HEK293 (cell line): ENCODE measurements at regions not wholly inside any gene's neighbourhood (a gene's known extent, or its start where the extent isn't known, plus 50 kb on each side); places are given as distances from the start of the nearest gene placed in this dataset.

Experiments used
- CTCF ChIA-PET: fragments of 350-600 bp; formaldehyde crosslinking; extraction: SDS; loops from one replicate; lab custom pipeline; 2021; ENCODE audit warnings: antibody characterized with exemption; lab: Yijun Ruan, JAX
- POLR2A ChIA-PET: fragments of 300-600 bp; formaldehyde crosslinking; extraction: SDS; loops from one replicate; lab custom pipeline; 2020; ENCODE audit warnings: antibody characterized with exemption, inconsistent platforms; lab: Yijun Ruan, JAX
- H3K27ac ChIP-seq: fragments of 200-500 bp; sonication (Bioruptor generic); 2 replicates; pipeline ENCODE4 v1.5.1; 2014; ENCODE audit warnings: low read depth, low read length, control low read depth, inconsistent platforms; ENCODE audit errors: extremely low read depth
- H3K36me3 ChIP-seq, 2 experiments: fragments of 200-500 bp in 1 of 2; sonication (Bioruptor generic) in 1 of 2; 1 replicate in 1 of 2; 2 replicates in 1 of 2; pipeline ENCODE4 v1.5.1; 2014 to 2017; ENCODE audit warnings: inconsistent platforms in 2 of 2, low read length in 2 of 2; ENCODE audit not compliant: control insufficient read depth in 2 of 2, insufficient read depth in 1 of 2
- H3K4me1 ChIP-seq: fragments of 200-500 bp; sonication (Bioruptor generic); 2 replicates; pipeline ENCODE4 v1.5.1; 2014; ENCODE audit warnings: mild to moderate bottlenecking, low read length, inconsistent platforms; ENCODE audit not compliant: control insufficient read depth, insufficient read depth
- H3K4me3 ChIP-seq: 2 replicates; pipeline ENCODE4 v1.5.1; 2011; ENCODE audit warnings: low read depth, mild to moderate bottlenecking, control low read depth, low read length, moderate library complexity
- H3K9me3 ChIP-seq: fragments of 200-500 bp; sonication (Bioruptor generic); 2 replicates; pipeline ENCODE4 v1.5.1; 2014; ENCODE audit warnings: low read depth, low read length, inconsistent platforms; ENCODE audit not compliant: control insufficient read depth, insufficient read depth
- HOXC10 ChIP-seq: sonication (generic); formaldehyde crosslinking; IDR thresholded peaks from 2 replicates; pipeline ENCODE4 v1.8.1; 2023; ENCODE audit warnings: mild to moderate bottlenecking, missing genetic modification reagents
- KLF1 ChIP-seq: fragments of 450-650 bp; formaldehyde crosslinking; IDR thresholded peaks from 2 replicates; pipeline ENCODE4 v1.5.1; 2016; ENCODE audit warnings: missing biosample characterization, missing genetic modification characterization
- KLF9 ChIP-seq: fragments of 450-650 bp; formaldehyde crosslinking; IDR thresholded peaks from 2 replicates; pipeline ENCODE4 v1.5.1; 2016; ENCODE audit warnings: missing biosample characterization, missing genetic modification characterization, low read depth
- MEIS1 ChIP-seq: sonication (generic); formaldehyde crosslinking; IDR thresholded peaks from 2 replicates; pipeline ENCODE4 v1.8.1; 2022; ENCODE audit warnings: missing genetic modification reagents, mild to moderate bottlenecking, borderline replicate concordance
- SCRT1 ChIP-seq: fragments of 450-650 bp; formaldehyde crosslinking; IDR thresholded peaks from 2 replicates; pipeline ENCODE4 v1.5.1; 2016; ENCODE audit warnings: missing biosample characterization, missing genetic modification characterization, borderline replicate concordance
- SP7 ChIP-seq: fragments of 450-650 bp; formaldehyde crosslinking; IDR thresholded peaks from 2 replicates; pipeline ENCODE4 v1.5.1; 2016; ENCODE audit warnings: missing biosample characterization, missing genetic modification characterization
- WT1 ChIP-seq: fragments of 450-650 bp; formaldehyde crosslinking; IDR thresholded peaks from 2 replicates; pipeline ENCODE4 v1.5.1; 2016; ENCODE audit warnings: missing biosample characterization, missing genetic modification characterization
- ZFP3 ChIP-seq: fragments of 450-650 bp; formaldehyde crosslinking; IDR thresholded peaks from 2 replicates; pipeline ENCODE4 v1.5.1; 2016; ENCODE audit warnings: low read depth, missing biosample characterization, missing genetic modification characterization
- ZFP69B ChIP-seq: fragments of 450-650 bp; formaldehyde crosslinking; IDR thresholded peaks from 2 replicates; pipeline ENCODE4 v1.5.1; 2016; ENCODE audit warnings: missing biosample characterization, missing genetic modification characterization
- ZNF133 ChIP-seq: fragments of 450-650 bp; formaldehyde crosslinking; IDR thresholded peaks from 2 replicates; pipeline ENCODE4 v1.5.1; 2016; ENCODE audit warnings: missing biosample characterization, missing genetic modification characterization
- ZNF155 ChIP-seq: fragments of 450-650 bp; formaldehyde crosslinking; IDR thresholded peaks from 2 replicates; pipeline ENCODE4 v1.5.1; 2016; ENCODE audit warnings: missing biosample characterization, missing genetic modification characterization
- ZNF16 ChIP-seq: fragments of 450-650 bp; formaldehyde crosslinking; IDR thresholded peaks from 2 replicates; pipeline ENCODE4 v1.5.1; 2016; ENCODE audit warnings: low read depth, missing biosample characterization, missing genetic modification characterization
- ZNF248 ChIP-seq: fragments of 450-650 bp; formaldehyde crosslinking; IDR thresholded peaks from 2 replicates; pipeline ENCODE4 v1.5.1; 2017; ENCODE audit warnings: missing biosample characterization, missing genetic modification characterization
- ZNF302 ChIP-seq: fragments of 450-650 bp; formaldehyde crosslinking; IDR thresholded peaks from 2 replicates; pipeline ENCODE4 v1.5.1; 2016; ENCODE audit warnings: missing biosample characterization, missing genetic modification characterization, low read depth
- ZNF394 ChIP-seq: fragments of 450-650 bp; formaldehyde crosslinking; IDR thresholded peaks from 2 replicates; pipeline ENCODE4 v1.5.1; 2016; ENCODE audit warnings: missing biosample characterization, missing genetic modification characterization, mild to moderate bottlenecking, moderate library complexity, borderline replicate concordance
- ZNF510 ChIP-seq: fragments of 450-650 bp; formaldehyde crosslinking; IDR thresholded peaks from 2 replicates; pipeline ENCODE4 v1.5.1; 2018; ENCODE audit warnings: mild to moderate bottlenecking, missing genetic modification characterization, missing biosample characterization; ENCODE audit not compliant: insufficient replicate concordance
- ZNF596 ChIP-seq: fragments of 450-650 bp; IDR thresholded peaks from 2 replicates; pipeline ENCODE4 v1.5.0; 2018; ENCODE audit warnings: missing biosample characterization, mild to moderate bottlenecking, missing genetic modification characterization, moderate library complexity
- TF ChIP-seq, protein P1 (sequence below): fragments of 450-650 bp; formaldehyde crosslinking; IDR thresholded peaks from 2 replicates; pipeline ENCODE4 v1.5.1; 2016; ENCODE audit warnings: missing biosample characterization, missing genetic modification characterization
- TF ChIP-seq, protein P2 (sequence below): fragments of 450-650 bp; IDR thresholded peaks from 2 replicates; pipeline ENCODE4 v1.5.1; 2018; ENCODE audit warnings: missing biosample characterization, missing genetic modification characterization
- TF ChIP-seq, protein P3 (sequence below): fragments of 450-650 bp; formaldehyde crosslinking; IDR thresholded peaks from 2 replicates; pipeline ENCODE4 v1.5.1; 2016; ENCODE audit warnings: missing biosample characterization, missing genetic modification characterization
- TF ChIP-seq, protein P4 (sequence below): fragments of 450-650 bp; formaldehyde crosslinking; IDR thresholded peaks from 2 replicates; pipeline ENCODE4 v1.5.1; 2016; ENCODE audit warnings: missing biosample characterization, missing genetic modification characterization
- TF ChIP-seq, protein P5 (sequence below): fragments of 450-650 bp; formaldehyde crosslinking; IDR thresholded peaks from 2 replicates; pipeline ENCODE4 v1.5.1; 2017; ENCODE audit warnings: missing biosample characterization, missing genetic modification characterization

DNA sequence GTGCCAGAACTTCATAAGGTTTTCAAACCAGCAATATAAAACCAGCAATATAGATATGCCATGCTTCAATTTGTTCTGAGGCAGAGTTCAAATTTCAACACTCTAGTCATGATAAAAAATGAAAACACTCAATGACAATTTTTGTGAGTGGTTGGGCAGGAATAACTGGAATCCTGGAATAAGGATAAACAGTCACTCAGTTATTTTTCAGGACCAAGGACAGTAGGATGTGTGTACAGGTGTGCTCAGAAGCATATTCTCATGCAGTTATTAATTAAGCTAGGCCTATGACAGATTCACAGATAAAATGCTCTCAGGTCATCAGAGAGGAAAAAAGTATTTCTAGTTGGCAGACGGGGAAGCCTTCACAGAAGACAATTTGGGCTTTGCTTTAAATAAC, 117.3 kb upstream of the PPP2R2B start:
- H3K4me1 ChIP-seq: no peaks in the 10 kb centered on the region
- H3K27ac ChIP-seq: no peak overlapping the region
- H3K4me3 ChIP-seq: no peak overlapping the region
- H3K9me3 ChIP-seq: no peaks in the 10 kb centered on the region
- ChIA-PET POLR2A (no interaction called here), CTCF (no interaction called here)
- H3K36me3 ChIP-seq: no peaks in the 10 kb centered on the region
- TF ChIP-seq, protein P1, sequence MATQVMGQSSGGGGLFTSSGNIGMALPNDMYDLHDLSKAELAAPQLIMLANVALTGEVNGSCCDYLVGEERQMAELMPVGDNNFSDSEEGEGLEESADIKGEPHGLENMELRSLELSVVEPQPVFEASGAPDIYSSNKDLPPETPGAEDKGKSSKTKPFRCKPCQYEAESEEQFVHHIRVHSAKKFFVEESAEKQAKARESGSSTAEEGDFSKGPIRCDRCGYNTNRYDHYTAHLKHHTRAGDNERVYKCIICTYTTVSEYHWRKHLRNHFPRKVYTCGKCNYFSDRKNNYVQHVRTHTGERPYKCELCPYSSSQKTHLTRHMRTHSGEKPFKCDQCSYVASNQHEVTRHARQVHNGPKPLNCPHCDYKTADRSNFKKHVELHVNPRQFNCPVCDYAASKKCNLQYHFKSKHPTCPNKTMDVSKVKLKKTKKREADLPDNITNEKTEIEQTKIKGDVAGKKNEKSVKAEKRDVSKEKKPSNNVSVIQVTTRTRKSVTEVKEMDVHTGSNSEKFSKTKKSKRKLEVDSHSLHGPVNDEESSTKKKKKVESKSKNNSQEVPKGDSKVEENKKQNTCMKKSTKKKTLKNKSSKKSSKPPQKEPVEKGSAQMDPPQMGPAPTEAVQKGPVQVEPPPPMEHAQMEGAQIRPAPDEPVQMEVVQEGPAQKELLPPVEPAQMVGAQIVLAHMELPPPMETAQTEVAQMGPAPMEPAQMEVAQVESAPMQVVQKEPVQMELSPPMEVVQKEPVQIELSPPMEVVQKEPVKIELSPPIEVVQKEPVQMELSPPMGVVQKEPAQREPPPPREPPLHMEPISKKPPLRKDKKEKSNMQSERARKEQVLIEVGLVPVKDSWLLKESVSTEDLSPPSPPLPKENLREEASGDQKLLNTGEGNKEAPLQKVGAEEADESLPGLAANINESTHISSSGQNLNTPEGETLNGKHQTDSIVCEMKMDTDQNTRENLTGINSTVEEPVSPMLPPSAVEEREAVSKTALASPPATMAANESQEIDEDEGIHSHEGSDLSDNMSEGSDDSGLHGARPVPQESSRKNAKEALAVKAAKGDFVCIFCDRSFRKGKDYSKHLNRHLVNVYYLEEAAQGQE (tag by site-specific recombination): peak; percentile 83
- TF ChIP-seq ZNF510: no peak
- TF ChIP-seq ZNF248 (tag by site-specific recombination): no peak
- no peak for TF ChIP-seq SCRT1 (tag by site-specific recombination)
- no peak for TF ChIP-seq WT1 (tag by site-specific recombination)
- TF ChIP-seq ZNF155 (tag by site-specific recombination): no peak
- TF ChIP-seq ZNF302: no peak

DNA sequence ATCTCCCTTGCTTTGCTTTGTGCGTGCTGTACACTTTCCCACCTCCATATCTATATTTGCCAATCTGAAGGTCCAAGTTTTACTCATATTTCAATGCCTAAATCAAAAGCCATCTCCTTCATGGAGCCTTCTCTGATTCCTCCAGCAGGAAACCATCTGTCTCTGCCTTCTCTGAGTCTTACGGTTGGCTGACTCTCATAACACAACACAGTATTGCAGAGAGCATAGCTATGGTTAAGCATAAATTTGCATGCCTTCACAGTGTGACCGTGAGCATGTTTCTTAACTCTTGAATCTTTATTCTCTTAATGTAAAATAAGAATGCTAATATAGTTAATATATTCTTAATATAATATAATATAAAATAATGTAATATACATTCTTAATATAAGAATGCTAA, 136.8 kb upstream of the PPP2R2B start:
- Histone ChIP-seq H3K27ac (no peak overlapping the region), H3K4me3 (no peak overlapping the region), H3K4me1 (no peaks in the 10 kb centered on the region), H3K36me3 (no peaks in the 10 kb centered on the region), H3K9me3 (no peaks in the 10 kb centered on the region)
- POLR2A ChIA-PET: no interaction called here
- CTCF ChIA-PET: no interaction called here
- TF ChIP-seq, protein P2, sequence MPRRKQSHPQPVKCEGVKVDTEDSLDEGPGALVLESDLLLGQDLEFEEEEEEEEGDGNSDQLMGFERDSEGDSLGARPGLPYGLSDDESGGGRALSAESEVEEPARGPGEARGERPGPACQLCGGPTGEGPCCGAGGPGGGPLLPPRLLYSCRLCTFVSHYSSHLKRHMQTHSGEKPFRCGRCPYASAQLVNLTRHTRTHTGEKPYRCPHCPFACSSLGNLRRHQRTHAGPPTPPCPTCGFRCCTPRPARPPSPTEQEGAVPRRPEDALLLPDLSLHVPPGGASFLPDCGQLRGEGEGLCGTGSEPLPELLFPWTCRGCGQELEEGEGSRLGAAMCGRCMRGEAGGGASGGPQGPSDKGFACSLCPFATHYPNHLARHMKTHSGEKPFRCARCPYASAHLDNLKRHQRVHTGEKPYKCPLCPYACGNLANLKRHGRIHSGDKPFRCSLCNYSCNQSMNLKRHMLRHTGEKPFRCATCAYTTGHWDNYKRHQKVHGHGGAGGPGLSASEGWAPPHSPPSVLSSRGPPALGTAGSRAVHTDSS (tag by site-specific recombination): no peak
- TF ChIP-seq ZNF133 (tag by site-specific recombination) (no peak), ZFP69B (tag by site-specific recombination) (no peak), HOXC10 (no peak), ZFP3 (tag by site-specific recombination) (no peak)
- TF ChIP-seq, protein P3, sequence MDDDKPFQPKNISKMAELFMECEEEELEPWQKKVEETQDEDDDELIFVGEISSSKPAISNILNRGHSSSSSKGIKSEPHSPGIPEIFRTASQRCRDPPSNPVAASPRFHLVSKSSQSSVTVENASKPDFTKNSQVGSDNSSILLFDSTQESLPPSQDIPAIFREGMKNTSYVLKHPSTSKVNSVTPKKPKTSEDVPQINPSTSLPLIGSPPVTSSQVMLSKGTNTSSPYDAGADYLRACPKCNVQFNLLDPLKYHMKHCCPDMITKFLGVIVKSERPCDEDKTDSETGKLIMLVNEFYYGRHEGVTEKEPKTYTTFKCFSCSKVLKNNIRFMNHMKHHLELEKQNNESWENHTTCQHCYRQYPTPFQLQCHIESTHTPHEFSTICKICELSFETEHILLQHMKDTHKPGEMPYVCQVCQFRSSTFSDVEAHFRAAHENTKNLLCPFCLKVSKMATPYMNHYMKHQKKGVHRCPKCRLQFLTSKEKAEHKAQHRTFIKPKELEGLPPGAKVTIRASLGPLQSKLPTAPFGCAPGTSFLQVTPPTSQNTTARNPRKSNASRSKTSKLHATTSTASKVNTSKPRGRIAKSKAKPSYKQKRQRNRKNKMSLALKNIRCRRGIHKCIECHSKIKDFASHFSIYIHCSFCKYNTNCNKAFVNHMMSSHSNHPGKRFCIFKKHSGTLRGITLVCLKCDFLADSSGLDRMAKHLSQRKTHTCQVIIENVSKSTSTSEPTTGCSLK (tag by site-specific recombination): no peak

DNA sequence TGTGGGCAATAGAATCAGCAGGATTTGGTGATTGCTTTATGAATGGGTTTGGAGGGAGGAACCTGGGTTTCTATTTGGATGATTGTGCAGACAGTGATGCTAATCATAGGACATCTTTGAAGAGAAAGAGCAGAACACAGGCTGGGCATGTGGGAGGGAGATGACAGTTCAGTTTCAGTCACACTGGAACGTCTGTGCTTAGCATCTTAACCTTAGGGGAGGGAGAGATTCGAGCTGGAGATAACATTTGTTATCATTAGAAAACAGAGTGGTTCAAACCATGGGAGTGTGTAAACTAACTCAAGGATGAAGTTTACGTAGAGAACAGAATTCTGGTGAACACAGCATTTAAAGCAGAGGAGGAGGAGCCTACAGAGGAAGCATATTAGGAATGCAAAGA, 138.6 kb upstream of the PPP2R2B start:
- Histone ChIP-seq H3K9me3 (no peaks in the 10 kb centered on the region), H3K36me3 (no peaks in the 10 kb centered on the region), H3K27ac (no peak overlapping the region), H3K4me1 (no peaks in the 10 kb centered on the region), H3K4me3 (no peak overlapping the region)
- POLR2A ChIA-PET: interaction anchor here (0.7 kb wide), 1 partner anchor 269 kb away, joined by 3 read pairs; no protein-coding TSS in a partner anchor
- CTCF ChIA-PET: interaction anchor here (0.6 kb wide), 1 partner anchor 169 kb away, joined by 4 read pairs; no protein-coding TSS in a partner anchor
- TF ChIP-seq, protein P4, sequence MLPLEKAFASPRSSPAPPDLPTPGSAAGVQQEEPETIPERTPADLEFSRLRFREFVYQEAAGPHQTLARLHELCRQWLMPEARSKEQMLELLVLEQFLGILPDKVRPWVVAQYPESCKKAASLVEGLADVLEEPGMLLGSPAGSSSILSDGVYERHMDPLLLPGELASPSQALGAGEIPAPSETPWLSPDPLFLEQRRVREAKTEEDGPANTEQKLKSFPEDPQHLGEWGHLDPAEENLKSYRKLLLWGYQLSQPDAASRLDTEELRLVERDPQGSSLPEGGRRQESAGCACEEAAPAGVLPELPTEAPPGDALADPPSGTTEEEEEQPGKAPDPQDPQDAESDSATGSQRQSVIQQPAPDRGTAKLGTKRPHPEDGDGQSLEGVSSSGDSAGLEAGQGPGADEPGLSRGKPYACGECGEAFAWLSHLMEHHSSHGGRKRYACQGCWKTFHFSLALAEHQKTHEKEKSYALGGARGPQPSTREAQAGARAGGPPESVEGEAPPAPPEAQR (tag by site-specific recombination): no peak
- TF ChIP-seq, protein P5, sequence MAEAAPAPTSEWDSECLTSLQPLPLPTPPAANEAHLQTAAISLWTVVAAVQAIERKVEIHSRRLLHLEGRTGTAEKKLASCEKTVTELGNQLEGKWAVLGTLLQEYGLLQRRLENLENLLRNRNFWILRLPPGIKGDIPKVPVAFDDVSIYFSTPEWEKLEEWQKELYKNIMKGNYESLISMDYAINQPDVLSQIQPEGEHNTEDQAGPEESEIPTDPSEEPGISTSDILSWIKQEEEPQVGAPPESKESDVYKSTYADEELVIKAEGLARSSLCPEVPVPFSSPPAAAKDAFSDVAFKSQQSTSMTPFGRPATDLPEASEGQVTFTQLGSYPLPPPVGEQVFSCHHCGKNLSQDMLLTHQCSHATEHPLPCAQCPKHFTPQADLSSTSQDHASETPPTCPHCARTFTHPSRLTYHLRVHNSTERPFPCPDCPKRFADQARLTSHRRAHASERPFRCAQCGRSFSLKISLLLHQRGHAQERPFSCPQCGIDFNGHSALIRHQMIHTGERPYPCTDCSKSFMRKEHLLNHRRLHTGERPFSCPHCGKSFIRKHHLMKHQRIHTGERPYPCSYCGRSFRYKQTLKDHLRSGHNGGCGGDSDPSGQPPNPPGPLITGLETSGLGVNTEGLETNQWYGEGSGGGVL (tag by site-specific recombination): no peak
- no peak for TF ChIP-seq SP7 (tag by site-specific recombination)
- TF ChIP-seq ZNF394: no peak
- TF ChIP-seq KLF9 (tag by site-specific recombination): no peak
- no peak for TF ChIP-seq MEIS1 (CRISPR knock-in tag)
- no peak for TF ChIP-seq KLF1 (tag by site-specific recombination)
- TF ChIP-seq ZNF16 (tag by site-specific recombination): no peak
- no peak for TF ChIP-seq ZNF248 (tag by site-specific recombination)
- no peak for TF ChIP-seq ZNF302
- no peak for TF ChIP-seq ZNF596
